ENCODE measurements at regions not wholly inside any gene's neighbourhood (a gene's known extent, or its start where the extent isn't known, plus 50 kb on each side); places are given as distances from the start of the nearest gene placed in this dataset.

- no peaks in the 10 kb centered on the region for H3K27me3 ChIP-seq (ENCODE audit: insufficient read depth, low read length)
- H3K27ac ChIP-seq (ENCODE audit: low read depth, low read length, poor library complexity, severe bottlenecking) = no peak overlapping the region
- H3K36me3 ChIP-seq (ENCODE audit: insufficient read depth, low read length) = no peaks in the 10 kb centered on the region
- no peak overlapping the region for H3K4me2 ChIP-seq (ENCODE audit: low read length)
- H4K20me1 ChIP-seq (ENCODE audit: insufficient read depth, low read length) = no peaks in the 10 kb centered on the region
- no peaks in the 10 kb centered on the region for H3K9me2 ChIP-seq (ENCODE audit: low read depth, low read length)
- H3K79me2 ChIP-seq (ENCODE audit: insufficient read depth, low read length) = no peaks in the 10 kb centered on the region
- H3K9ac ChIP-seq (ENCODE audit: low read length) = no peak overlapping the region
- H2AFZ ChIP-seq (ENCODE audit: low read length) = no peak overlapping the region
- H3K4me3 ChIP-seq (ENCODE audit: low read depth, low read length, poor library complexity, severe bottlenecking) = no peak overlapping the region
- no peaks in the 10 kb centered on the region for H3K9me3 ChIP-seq (ENCODE audit: low read length)
- TF ChIP-seq EZH2 (IDR thresholded peaks at IDR 0.05; ENCODE audit: borderline replicate concordance, low read length) (no peak), CTCF (IDR thresholded peaks at IDR 0.05; ENCODE audit: low read length) (no peak)
- no peaks in the 10 kb centered on the region for H3K4me1 ChIP-seq (ENCODE audit: insufficient read depth, low read length, severe bottlenecking)
- no peaks in the 10 kb centered on the region for H3F3A ChIP-seq (ENCODE audit: insufficient read depth, low read length)
Observed at GRCh38 chr18:37854396-37854795, 288.8 kb upstream of the CELF4 start.

- no peak for TF ChIP-seq CTCF (IDR thresholded peaks at IDR 0.05; ENCODE audit: low read length)
- no peak for TF ChIP-seq EZH2 (IDR thresholded peaks at IDR 0.05; ENCODE audit: borderline replicate concordance, low read length)
- H3F3A ChIP-seq (ENCODE audit: insufficient read depth, low read length) = no peaks in the 10 kb centered on the region
- H3K4me2 ChIP-seq (ENCODE audit: low read length) = no peak overlapping the region
- no peaks in the 10 kb centered on the region for H3K36me3 ChIP-seq (ENCODE audit: insufficient read depth, low read length)
- no peaks in the 10 kb centered on the region for H3K79me2 ChIP-seq (ENCODE audit: insufficient read depth, low read length)
- H3K4me1 ChIP-seq (ENCODE audit: insufficient read depth, low read length, severe bottlenecking) = no peaks in the 10 kb centered on the region
- H3K9me2 ChIP-seq (ENCODE audit: low read depth, low read length) = no peaks in the 10 kb centered on the region
- no peaks in the 10 kb centered on the region for H3K9me3 ChIP-seq (ENCODE audit: low read length)
- H2AFZ ChIP-seq (ENCODE audit: low read length) = no peak overlapping the region
- H3K27me3 ChIP-seq (ENCODE audit: insufficient read depth, low read length) = no peaks in the 10 kb centered on the region
- no peak overlapping the region for H3K27ac ChIP-seq (ENCODE audit: low read depth, low read length, poor library complexity, severe bottlenecking)
- H4K20me1 ChIP-seq (ENCODE audit: insufficient read depth, low read length) = no peaks in the 10 kb centered on the region
- H3K9ac ChIP-seq (ENCODE audit: low read length) = no peak overlapping the region
- no peak overlapping the region for H3K4me3 ChIP-seq (ENCODE audit: low read depth, low read length, poor library complexity, severe bottlenecking)
Observed at GRCh38 chr18:37853706-37854105, 288.1 kb upstream of the CELF4 start.

- Histone ChIP-seq H3K9ac (ENCODE audit: low read length) (no peak overlapping the region), H3K9me2 (ENCODE audit: low read depth, low read length) (no peaks in the 10 kb centered on the region), H3K4me2 (ENCODE audit: low read length) (no peak overlapping the region), H3F3A (ENCODE audit: insufficient read depth, low read length) (no peaks in the 10 kb centered on the region), H3K79me2 (ENCODE audit: insufficient read depth, low read length) (no peaks in the 10 kb centered on the region), H3K27ac (ENCODE audit: low read depth, low read length, poor library complexity, severe bottlenecking) (no peak overlapping the region), H3K9me3 (ENCODE audit: low read length) (no peaks in the 10 kb centered on the region), H3K27me3 (ENCODE audit: insufficient read depth, low read length) (no peaks in the 10 kb centered on the region), H3K4me3 (ENCODE audit: low read depth, low read length, poor library complexity, severe bottlenecking) (no peak overlapping the region), H3K4me1 (ENCODE audit: insufficient read depth, low read length, severe bottlenecking) (no peaks in the 10 kb centered on the region), H3K36me3 (ENCODE audit: insufficient read depth, low read length) (no peaks in the 10 kb centered on the region), H4K20me1 (ENCODE audit: insufficient read depth, low read length) (no peaks in the 10 kb centered on the region), H2AFZ (ENCODE audit: low read length) (no peak overlapping the region)
- TF ChIP-seq EZH2 (IDR thresholded peaks at IDR 0.05; ENCODE audit: borderline replicate concordance, low read length) (no peak), CTCF (IDR thresholded peaks at IDR 0.05; ENCODE audit: low read length) (no peak)
Observed at GRCh38 chr18:37852464-37852863, 286.9 kb upstream of the CELF4 start.
